Prostate gland (tissue), 2 donors: ENCODE measurements at regions not wholly inside any gene's neighbourhood (a gene's known extent, or its start where the extent isn't known, plus 50 kb on each side); places are given as distances from the start of the nearest gene placed in this dataset.

Source experiments
- CTCF ChIP-seq, 4 experiments: fragments of 200-600 bp in 2 of 4; fragments of 450-650 bp in 2 of 4; sonication (generic) in 2 of 4; IDR thresholded peaks; 1 replicate in 3 of 4; 2 replicates in 1 of 4; pipeline ENCODE4 v1.5.1; 2016 to 2019; ENCODE audit warnings: antibody characterized with exemption in 4 of 4, mild to moderate bottlenecking in 2 of 4, moderate library complexity in 2 of 4
- POLR2A ChIP-seq: fragments of 450-650 bp; IDR thresholded peaks from one replicate; pipeline ENCODE4 v1.6.1; 2016; ENCODE audit warnings: antibody characterized with exemption, mild to moderate bottlenecking

GRCh38 chr4:124768596-124769365, 56.2 kb upstream of the ANKRD50 start:
- TF ChIP-seq CTCF (IDR thresholded peaks at IDR 0.05) (no peak), POLR2A (no peak)
